ENCODE measurements at regions not wholly inside any gene's neighbourhood (a gene's known extent, or its start where the extent isn't known, plus 50 kb on each side); places are given as distances from the start of the nearest gene placed in this dataset.
"Not testable (repeated sequence)": the region's sequence is repeated elsewhere in the genome, so short reads cannot be mapped to it uniquely, and the experiment has no call there.

DNA sequence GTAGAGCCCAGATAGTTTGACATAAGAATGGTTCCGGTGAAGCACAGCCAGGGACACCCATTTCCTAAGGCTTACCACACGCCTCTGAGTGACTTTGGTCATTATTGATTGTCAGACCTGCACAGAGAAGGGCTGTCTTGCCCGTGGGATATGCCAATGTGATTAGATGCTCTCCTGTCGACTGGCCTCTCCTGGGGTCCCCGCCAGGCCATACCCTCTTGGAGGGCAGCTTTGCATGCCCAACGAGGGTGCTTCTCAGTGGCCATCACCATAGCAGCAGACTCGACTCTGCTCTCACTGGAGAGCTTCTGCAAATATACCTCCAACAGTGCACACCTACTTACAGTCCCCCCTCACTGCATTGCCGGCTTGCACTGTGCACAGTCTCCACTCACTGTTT lies 648.3 kb upstream of the TPTE start:
- TF ChIP-seq POLR2A (IDR thresholded peaks at IDR 0.05; ENCODE audit: low read length); GATA1 (IDR thresholded peaks at IDR 0.05; ENCODE audit: low read depth, low read length): not testable (repeated sequence)
